ENCODE measurements at regions not wholly inside any gene's neighbourhood (a gene's known extent, or its start where the extent isn't known, plus 50 kb on each side); places are given as distances from the start of the nearest gene placed in this dataset.

DNA sequence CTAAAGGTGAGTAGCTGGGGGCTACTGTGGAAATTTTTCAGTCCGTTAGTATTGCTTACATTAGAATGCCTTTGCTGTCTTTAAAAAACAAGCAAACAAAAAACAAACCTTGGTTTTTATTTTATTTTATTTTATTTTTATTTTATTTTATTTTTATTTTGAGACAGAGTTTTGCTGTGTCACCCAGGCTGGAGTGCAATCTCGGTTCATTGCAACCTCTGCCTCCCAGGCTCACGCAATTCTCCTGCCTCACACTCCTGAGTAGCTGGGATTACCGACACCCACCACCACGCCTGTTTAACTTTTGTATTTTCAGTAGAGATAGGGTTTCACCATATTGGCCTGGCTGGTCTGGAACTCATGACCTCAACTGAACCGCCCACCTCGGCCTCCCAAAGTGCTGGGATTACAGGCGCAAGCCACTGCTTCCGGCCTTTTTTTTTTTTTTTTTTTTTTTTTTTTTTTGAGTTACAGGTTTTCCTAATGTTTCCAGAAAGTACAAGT, 732.6 kb downstream of the KCNJ3 start:
- intact Hi-C loops (cut with micrococcal nuclease; ENCODE audit: unreplicated experiment): no loop called here
- POLR2A ChIA-PET: no interaction called here
- DNase-seq (ENCODE audit: low spot score): no peak

DNA sequence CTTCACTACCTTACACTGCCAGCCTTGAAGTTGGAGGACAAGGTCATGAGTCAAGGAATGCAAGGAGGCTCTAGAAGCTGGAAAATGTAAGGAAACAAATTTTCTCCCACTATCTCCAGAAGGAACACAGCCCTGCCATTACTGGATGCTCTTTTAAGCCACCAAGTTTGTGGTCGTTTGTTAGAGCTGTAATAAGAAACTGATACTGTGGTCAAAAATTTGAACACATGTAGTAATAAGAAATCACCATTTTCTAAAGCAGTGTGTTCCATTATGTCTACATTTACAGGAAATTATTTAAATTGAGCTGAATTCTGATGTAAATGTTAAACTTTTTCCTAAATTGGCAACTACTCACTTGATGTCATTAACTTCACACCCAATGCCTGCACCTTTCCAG, 729.0 kb downstream of the KCNJ3 start:
- CTCF ChIA-PET (ENCODE audit: unreplicated experiment): no interaction called here
- no peak overlapping the region for H3K4me2 ChIP-seq (ENCODE audit: low read length)
- no peaks in the 10 kb centered on the region for H3K9me3 ChIP-seq (ENCODE audit: low read length)
- no peak overlapping the region for H3K4me3 ChIP-seq (ENCODE audit: low read depth, low read length, poor library complexity, severe bottlenecking)
- TF ChIP-seq EZH2phosphoT487 (IDR thresholded peaks at IDR 0.05; ENCODE audit: borderline replicate concordance, low read depth, low read length) (no peak), CTCF (conservative IDR thresholded peaks at IDR 0.05; ENCODE audit: low read length) (no peak)
- BruUV-seq (replicated peaks): no TSS peak
- intact Hi-C loops (cut with micrococcal nuclease; ENCODE audit: unreplicated experiment): no loop called here
- POLR2A ChIA-PET: interaction anchor here (0.6 to 1.4 kb wide), 2 partner anchors 12 to 199 kb away, joined by 3 to 4 read pairs; no protein-coding TSS in a partner anchor
- H3K27ac ChIP-seq (ENCODE audit: low read depth, low read length, poor library complexity, severe bottlenecking): no peak overlapping the region
- no peak for DNase-seq (ENCODE audit: low spot score)
- no peaks in the 10 kb centered on the region for H3K79me2 ChIP-seq (ENCODE audit: insufficient read depth, low read depth, low read length)
- H3K9me2 ChIP-seq (ENCODE audit: insufficient read depth, low read length): no peaks in the 10 kb centered on the region
- no peaks in the 10 kb centered on the region for H4K20me1 ChIP-seq (ENCODE audit: insufficient read depth, low read length)
- H3K4me1 ChIP-seq (ENCODE audit: insufficient read depth, low read length, poor library complexity, severe bottlenecking): no peaks in the 10 kb centered on the region
- no peaks in the 10 kb centered on the region for H3K36me3 ChIP-seq (ENCODE audit: insufficient read depth, low read length)
- no peak overlapping the region for H2AFZ ChIP-seq (ENCODE audit: low read length)

More for the DNA sequence above, 732.6 kb downstream of the KCNJ3 start:
- Histone ChIP-seq H3K4me2 (ENCODE audit: low read length) (no peak overlapping the region), H3K4me1 (ENCODE audit: insufficient read depth, low read length, poor library complexity, severe bottlenecking) (no peaks in the 10 kb centered on the region), H3K79me2 (ENCODE audit: insufficient read depth, low read depth, low read length) (no peaks in the 10 kb centered on the region), H3K9me3 (ENCODE audit: low read length) (no peaks in the 10 kb centered on the region), H2AFZ (ENCODE audit: low read length) (no peak overlapping the region), H3K9me2 (ENCODE audit: insufficient read depth, low read length) (no peaks in the 10 kb centered on the region), H3K4me3 (ENCODE audit: low read depth, low read length, poor library complexity, severe bottlenecking) (no peak overlapping the region), H4K20me1 (ENCODE audit: insufficient read depth, low read length) (no peaks in the 10 kb centered on the region), H3K27ac (ENCODE audit: low read depth, low read length, poor library complexity, severe bottlenecking) (no peak overlapping the region), H3K36me3 (ENCODE audit: insufficient read depth, low read length) (no peaks in the 10 kb centered on the region)
- CTCF ChIA-PET (ENCODE audit: unreplicated experiment): no interaction called here
- BruUV-seq (replicated peaks): no TSS peak
- no peak for TF ChIP-seq CTCF (conservative IDR thresholded peaks at IDR 0.05; ENCODE audit: low read length)
- TF ChIP-seq EZH2phosphoT487 (IDR thresholded peaks at IDR 0.05; ENCODE audit: borderline replicate concordance, low read depth, low read length): no peak

GRCh38 chr2:155424518-155424917, 726.0 kb downstream of the KCNJ3 start:
- BruUV-seq (replicated peaks): no TSS peak
- Histone ChIP-seq H3K4me2 (ENCODE audit: low read length) (no peak overlapping the region), H3K9me3 (ENCODE audit: low read length) (no peaks in the 10 kb centered on the region), H3K36me3 (ENCODE audit: insufficient read depth, low read length) (no peaks in the 10 kb centered on the region), H4K20me1 (ENCODE audit: insufficient read depth, low read length) (no peaks in the 10 kb centered on the region), H3K79me2 (ENCODE audit: insufficient read depth, low read depth, low read length) (no peaks in the 10 kb centered on the region), H2AFZ (ENCODE audit: low read length) (no peak overlapping the region), H3K27ac (ENCODE audit: low read depth, low read length, poor library complexity, severe bottlenecking) (no peak overlapping the region), H3K4me1 (ENCODE audit: insufficient read depth, low read length, poor library complexity, severe bottlenecking) (no peaks in the 10 kb centered on the region), H3K9me2 (ENCODE audit: insufficient read depth, low read length) (no peaks in the 10 kb centered on the region), H3K4me3 (ENCODE audit: low read depth, low read length, poor library complexity, severe bottlenecking) (no peak overlapping the region)
- intact Hi-C loops (cut with micrococcal nuclease; ENCODE audit: unreplicated experiment): no loop called here
- DNase-seq (ENCODE audit: low spot score): no peak
- ChIA-PET CTCF (ENCODE audit: unreplicated experiment) (no interaction called here), POLR2A (interaction anchor here (0.6 kb wide), 1 partner anchor 494 kb away, joined by 3 read pairs; no protein-coding TSS in a partner anchor)
- no peak for TF ChIP-seq EZH2phosphoT487 (IDR thresholded peaks at IDR 0.05; ENCODE audit: borderline replicate concordance, low read depth, low read length)
- TF ChIP-seq CTCF (conservative IDR thresholded peaks at IDR 0.05; ENCODE audit: low read length): no peak
